ENCODE measurements at regions not wholly inside any gene's neighbourhood (a gene's known extent, or its start where the extent isn't known, plus 50 kb on each side); places are given as distances from the start of the nearest gene placed in this dataset.
"Not testable (repeated sequence)": the region's sequence is repeated elsewhere in the genome, so short reads cannot be mapped to it uniquely, and the experiment has no call there.

DNA sequence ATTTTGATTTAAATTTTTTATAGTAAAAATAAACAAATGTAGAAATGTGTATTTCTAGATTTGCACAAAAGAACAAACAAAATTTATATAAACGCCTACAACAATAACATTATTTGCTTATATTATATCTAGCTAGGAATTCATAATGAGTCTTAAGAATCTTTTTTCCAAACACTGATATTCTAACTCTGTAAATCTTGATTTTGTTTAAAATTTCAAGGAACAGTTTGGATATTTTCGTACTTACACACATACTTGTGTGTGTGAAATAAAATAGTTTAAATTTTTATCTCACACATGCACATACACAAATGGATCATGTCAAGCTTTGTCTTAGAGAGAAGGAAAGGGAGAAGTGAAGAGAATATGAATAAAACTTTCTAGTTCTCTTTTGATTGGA lies 868.1 kb downstream of the LTN1 start:
- Histone ChIP-seq H3K9ac (ENCODE audit: low read length) (no peak overlapping the region), H3K27ac (ENCODE audit: low read depth, low read length) (no peak overlapping the region), H3K27me3 (ENCODE audit: low read length) (no peaks in the 10 kb centered on the region), H3K79me2 (ENCODE audit: insufficient read depth, low read length) (no peaks in the 10 kb centered on the region), H3F3A (ENCODE audit: insufficient read depth) (no peaks in the 10 kb centered on the region), H3K4me3 (ENCODE audit: insufficient read depth, low read length, poor library complexity, severe bottlenecking) (no peak overlapping the region), H4K20me1 (ENCODE audit: low read depth, low read length) (no peaks in the 10 kb centered on the region), H3K9me2 (replicated peaks; ENCODE audit: insufficient read depth, low read length) (no peaks in the 10 kb centered on the region), H2AFZ (ENCODE audit: low read depth, low read length, severe bottlenecking) (no peak overlapping the region), H3K4me2 (ENCODE audit: low read depth, low read length, poor library complexity, severe bottlenecking) (no peak overlapping the region), H3K36me3 (ENCODE audit: low read length) (no peaks in the 10 kb centered on the region), H3K9me3 (ENCODE audit: insufficient read depth, low read length) (no peaks in the 10 kb centered on the region)
- TF ChIP-seq EZH2phosphoT487 (conservative IDR thresholded peaks at IDR 0.05; ENCODE audit: low read length): no peak
- TF ChIP-seq, protein P1, sequence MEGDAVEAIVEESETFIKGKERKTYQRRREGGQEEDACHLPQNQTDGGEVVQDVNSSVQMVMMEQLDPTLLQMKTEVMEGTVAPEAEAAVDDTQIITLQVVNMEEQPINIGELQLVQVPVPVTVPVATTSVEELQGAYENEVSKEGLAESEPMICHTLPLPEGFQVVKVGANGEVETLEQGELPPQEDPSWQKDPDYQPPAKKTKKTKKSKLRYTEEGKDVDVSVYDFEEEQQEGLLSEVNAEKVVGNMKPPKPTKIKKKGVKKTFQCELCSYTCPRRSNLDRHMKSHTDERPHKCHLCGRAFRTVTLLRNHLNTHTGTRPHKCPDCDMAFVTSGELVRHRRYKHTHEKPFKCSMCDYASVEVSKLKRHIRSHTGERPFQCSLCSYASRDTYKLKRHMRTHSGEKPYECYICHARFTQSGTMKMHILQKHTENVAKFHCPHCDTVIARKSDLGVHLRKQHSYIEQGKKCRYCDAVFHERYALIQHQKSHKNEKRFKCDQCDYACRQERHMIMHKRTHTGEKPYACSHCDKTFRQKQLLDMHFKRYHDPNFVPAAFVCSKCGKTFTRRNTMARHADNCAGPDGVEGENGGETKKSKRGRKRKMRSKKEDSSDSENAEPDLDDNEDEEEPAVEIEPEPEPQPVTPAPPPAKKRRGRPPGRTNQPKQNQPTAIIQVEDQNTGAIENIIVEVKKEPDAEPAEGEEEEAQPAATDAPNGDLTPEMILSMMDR (IDR thresholded peaks at IDR 0.05; ENCODE audit: insufficient read depth, low read length, poor library complexity, severe bottlenecking): no peak

DNA sequence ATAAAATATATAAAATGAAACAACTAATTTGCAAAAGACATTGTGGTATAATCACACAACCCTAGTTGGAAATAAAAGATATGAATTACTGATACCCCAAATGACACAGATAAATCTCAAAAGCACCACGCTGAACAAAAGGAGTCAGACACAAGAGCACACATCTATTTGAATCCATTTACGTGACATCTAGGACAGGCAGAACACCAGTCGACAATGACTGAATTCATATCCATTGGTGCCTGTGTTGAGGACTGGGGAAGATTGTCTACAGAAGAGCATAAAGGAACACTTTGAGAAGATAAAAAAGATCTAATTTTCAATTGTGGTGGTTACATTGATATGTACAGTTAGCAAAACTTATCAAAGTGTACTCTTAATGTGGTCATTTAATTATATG lies 874.1 kb downstream of the LTN1 start:
- H3K4me3 ChIP-seq (ENCODE audit: insufficient read depth, low read length, poor library complexity, severe bottlenecking): no peak overlapping the region

DNA sequence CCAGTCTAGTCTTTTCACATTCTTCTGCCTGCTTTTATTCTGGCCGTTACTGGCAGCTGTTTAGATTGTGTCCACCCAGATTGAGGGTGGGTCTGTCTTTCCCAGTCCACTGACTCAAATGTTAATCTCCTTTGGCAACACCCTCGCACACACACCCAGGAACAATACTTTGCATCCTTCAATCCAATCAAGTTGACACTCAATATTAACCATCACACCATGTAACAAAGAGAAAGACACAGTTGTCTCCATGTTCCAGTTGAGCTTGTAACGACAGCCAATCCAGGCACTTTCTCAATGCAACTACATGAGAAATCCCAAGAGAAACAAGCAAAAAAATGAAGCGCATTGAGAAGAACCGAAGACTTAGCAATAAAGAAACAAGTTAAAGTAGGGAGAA lies 877.7 kb downstream of the LTN1 start:
- H3K9ac ChIP-seq (ENCODE audit: low read length); H3K9me2 ChIP-seq (replicated peaks; ENCODE audit: insufficient read depth, low read length); H3K27ac ChIP-seq (ENCODE audit: low read depth, low read length); H3K36me3 ChIP-seq (ENCODE audit: low read length); H2AFZ ChIP-seq (ENCODE audit: low read depth, low read length, severe bottlenecking); H3F3A ChIP-seq (ENCODE audit: insufficient read depth); H4K20me1 ChIP-seq (ENCODE audit: low read depth, low read length); H3K9me3 ChIP-seq (ENCODE audit: insufficient read depth, low read length); H3K4me3 ChIP-seq (ENCODE audit: insufficient read depth, low read length, poor library complexity, severe bottlenecking); H3K27me3 ChIP-seq (ENCODE audit: low read length); H3K79me2 ChIP-seq (ENCODE audit: insufficient read depth, low read length); H3K4me2 ChIP-seq (ENCODE audit: low read depth, low read length, poor library complexity, severe bottlenecking): not testable (repeated sequence)

More for the DNA sequence above, 874.1 kb downstream of the LTN1 start:
- Histone ChIP-seq H3F3A (ENCODE audit: insufficient read depth) (no peaks in the 10 kb centered on the region), H3K9me3 (ENCODE audit: insufficient read depth, low read length) (no peaks in the 10 kb centered on the region), H3K79me2 (ENCODE audit: insufficient read depth, low read length) (no peaks in the 10 kb centered on the region), H3K9me2 (replicated peaks; ENCODE audit: insufficient read depth, low read length) (no peaks in the 10 kb centered on the region), H3K4me2 (ENCODE audit: low read depth, low read length, poor library complexity, severe bottlenecking) (no peak overlapping the region), H2AFZ (ENCODE audit: low read depth, low read length, severe bottlenecking) (no peak overlapping the region), H3K36me3 (ENCODE audit: low read length) (no peaks in the 10 kb centered on the region), H3K27ac (ENCODE audit: low read depth, low read length) (no peak overlapping the region), H4K20me1 (ENCODE audit: low read depth, low read length) (no peaks in the 10 kb centered on the region), H3K9ac (ENCODE audit: low read length) (no peak overlapping the region), H3K27me3 (ENCODE audit: low read length) (no peaks in the 10 kb centered on the region)
- TF ChIP-seq, protein P1 (IDR thresholded peaks at IDR 0.05; ENCODE audit: insufficient read depth, low read length, poor library complexity, severe bottlenecking): no peak
- TF ChIP-seq EZH2phosphoT487 (conservative IDR thresholded peaks at IDR 0.05; ENCODE audit: low read length): no peak

DNA sequence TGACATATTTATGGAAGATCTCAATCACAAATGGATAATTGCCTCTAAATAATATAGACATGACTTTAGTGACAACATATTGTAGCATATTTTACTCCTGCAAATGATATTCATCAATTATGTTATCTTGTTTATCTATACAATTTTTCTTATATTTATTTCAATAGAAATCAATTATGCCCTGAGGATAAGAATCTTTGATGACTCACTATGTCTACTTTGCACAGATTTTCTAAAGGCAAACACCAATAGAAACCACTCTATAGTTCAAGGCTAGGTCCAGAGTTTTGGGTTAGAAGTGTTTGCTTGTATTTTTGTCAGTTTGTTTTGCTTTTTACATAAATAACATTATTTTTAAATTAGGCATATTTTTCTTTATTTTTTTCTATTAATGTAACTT lies 879.0 kb downstream of the LTN1 start:
- H4K20me1 ChIP-seq (ENCODE audit: low read depth, low read length): no peaks in the 10 kb centered on the region
- no peak overlapping the region for H3K4me3 ChIP-seq (ENCODE audit: insufficient read depth, low read length, poor library complexity, severe bottlenecking)
- H3K27me3 ChIP-seq (ENCODE audit: low read length): no peaks in the 10 kb centered on the region
- no peak overlapping the region for H2AFZ ChIP-seq (ENCODE audit: low read depth, low read length, severe bottlenecking)
- no peaks in the 10 kb centered on the region for H3F3A ChIP-seq (ENCODE audit: insufficient read depth)
- no peaks in the 10 kb centered on the region for H3K79me2 ChIP-seq (ENCODE audit: insufficient read depth, low read length)
- no peak overlapping the region for H3K9ac ChIP-seq (ENCODE audit: low read length)
- no peaks in the 10 kb centered on the region for H3K36me3 ChIP-seq (ENCODE audit: low read length)
- H3K9me3 ChIP-seq (ENCODE audit: insufficient read depth, low read length): no peaks in the 10 kb centered on the region
- no peak overlapping the region for H3K4me2 ChIP-seq (ENCODE audit: low read depth, low read length, poor library complexity, severe bottlenecking)
- TF ChIP-seq, protein P1 (IDR thresholded peaks at IDR 0.05; ENCODE audit: insufficient read depth, low read length, poor library complexity, severe bottlenecking): no peak
- TF ChIP-seq EZH2phosphoT487 (conservative IDR thresholded peaks at IDR 0.05; ENCODE audit: low read length): no peak
- no peak overlapping the region for H3K27ac ChIP-seq (ENCODE audit: low read depth, low read length)
- H3K9me2 ChIP-seq (replicated peaks; ENCODE audit: insufficient read depth, low read length): no peaks in the 10 kb centered on the region
